Nephron (organoid): ENCODE measurements at regions not wholly inside any gene's neighbourhood (a gene's known extent, or its start where the extent isn't known, plus 50 kb on each side); places are given as distances from the start of the nearest gene placed in this dataset.

Experiments
- H3K27ac Mint-ChIP-seq, 3 experiments: 2 replicates each; pipeline ENCODE4 v1.8.0; 2020; ENCODE audit warnings: mixed read lengths in 3 of 3, mild to moderate bottlenecking in 2 of 3, moderate library complexity in 1 of 3
- H3K27me3 Mint-ChIP-seq: 2 replicates; pipeline ENCODE4 v1.8.0; 2021; ENCODE audit warnings: low read depth, mild to moderate bottlenecking, moderate library complexity, mixed read lengths
- H3K36me3 Mint-ChIP-seq: 2 replicates; pipeline ENCODE4 v1.8.0; 2020; ENCODE audit warnings: low read depth, mixed read lengths
- H3K4me1 Mint-ChIP-seq: 2 replicates; pipeline ENCODE4 v1.8.0; 2020; ENCODE audit warnings: mixed read lengths
- H3K4me3 Mint-ChIP-seq, 3 experiments: 2 replicates each; pipeline ENCODE4 v1.8.0; 2020; ENCODE audit warnings: mild to moderate bottlenecking in 3 of 3, mixed read lengths in 3 of 3, moderate library complexity in 2 of 3
- H3K9me3 Mint-ChIP-seq: 2 replicates; pipeline ENCODE4 v1.8.0; 2020; ENCODE audit warnings: mixed read lengths
- TF ChIP-seq, protein P1 (sequence below), 3 experiments: fragments of 200-600 bp; sonication (generic); IDR thresholded peaks; one replicate each; pipeline ENCODE4 v1.5.0; 2021; ENCODE audit warnings: antibody characterized with exemption in 3 of 3; ENCODE audit not compliant: unreplicated experiment in 3 of 3

GRCh38 chrX:69232945-69233344 is 67.7 kb upstream of the PJA1 start:
- TF ChIP-seq, protein P1, sequence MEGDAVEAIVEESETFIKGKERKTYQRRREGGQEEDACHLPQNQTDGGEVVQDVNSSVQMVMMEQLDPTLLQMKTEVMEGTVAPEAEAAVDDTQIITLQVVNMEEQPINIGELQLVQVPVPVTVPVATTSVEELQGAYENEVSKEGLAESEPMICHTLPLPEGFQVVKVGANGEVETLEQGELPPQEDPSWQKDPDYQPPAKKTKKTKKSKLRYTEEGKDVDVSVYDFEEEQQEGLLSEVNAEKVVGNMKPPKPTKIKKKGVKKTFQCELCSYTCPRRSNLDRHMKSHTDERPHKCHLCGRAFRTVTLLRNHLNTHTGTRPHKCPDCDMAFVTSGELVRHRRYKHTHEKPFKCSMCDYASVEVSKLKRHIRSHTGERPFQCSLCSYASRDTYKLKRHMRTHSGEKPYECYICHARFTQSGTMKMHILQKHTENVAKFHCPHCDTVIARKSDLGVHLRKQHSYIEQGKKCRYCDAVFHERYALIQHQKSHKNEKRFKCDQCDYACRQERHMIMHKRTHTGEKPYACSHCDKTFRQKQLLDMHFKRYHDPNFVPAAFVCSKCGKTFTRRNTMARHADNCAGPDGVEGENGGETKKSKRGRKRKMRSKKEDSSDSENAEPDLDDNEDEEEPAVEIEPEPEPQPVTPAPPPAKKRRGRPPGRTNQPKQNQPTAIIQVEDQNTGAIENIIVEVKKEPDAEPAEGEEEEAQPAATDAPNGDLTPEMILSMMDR (IDR thresholded peaks at IDR 0.05; ENCODE audit: unreplicated experiment in 3 of 3): no peak
- Mint-ChIP-seq H3K27ac (no peak overlapping the region), H3K4me3 (no peak overlapping the region), H3K9me3 (peaks cover 8% of the 10 kb centered on the region), H3K4me1 (no peaks in the 10 kb centered on the region), H3K27me3 (no peaks in the 10 kb centered on the region), H3K36me3 (no peaks in the 10 kb centered on the region)

DNA sequence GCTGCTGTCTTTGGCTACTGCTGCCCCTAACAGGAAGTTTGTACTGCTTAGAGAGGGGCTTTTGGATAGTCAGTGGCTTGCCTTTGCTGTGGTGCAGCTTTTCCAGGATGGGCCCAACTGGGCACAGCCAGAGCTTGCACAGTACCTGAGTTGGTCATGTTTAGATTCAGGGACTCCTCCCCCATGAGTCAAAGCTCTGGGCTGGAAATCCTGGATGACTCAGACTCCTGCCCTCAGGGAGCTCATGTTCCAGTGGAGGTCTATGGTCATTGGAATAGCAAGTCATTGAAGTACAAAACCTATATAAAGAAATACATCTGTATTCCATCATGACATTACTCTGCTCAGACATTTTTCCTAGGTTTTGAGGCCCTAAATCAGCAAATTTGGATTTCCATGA is 66.7 kb upstream of the PJA1 start:
- Mint-ChIP-seq H3K27me3 (no peaks in the 10 kb centered on the region), H3K27ac (no peak overlapping the region), H3K36me3 (no peaks in the 10 kb centered on the region), H3K4me1 (no peaks in the 10 kb centered on the region), H3K4me3 (no peak overlapping the region), H3K9me3 (peaks cover 8% of the 10 kb centered on the region)
- TF ChIP-seq, protein P1 (IDR thresholded peaks at IDR 0.05; ENCODE audit: unreplicated experiment in 3 of 3): no peak

GRCh38 chrX:69229436-69229835 is 64.2 kb upstream of the PJA1 start:
- H3K4me1 Mint-ChIP-seq: no peaks in the 10 kb centered on the region
- no peaks in the 10 kb centered on the region for H3K36me3 Mint-ChIP-seq
- H3K4me3 Mint-ChIP-seq: no peak overlapping the region
- TF ChIP-seq, protein P1 (IDR thresholded peaks at IDR 0.05; ENCODE audit: unreplicated experiment in 3 of 3): no peak
- peaks cover 8% of the 10 kb centered on the region for H3K9me3 Mint-ChIP-seq
- H3K27me3 Mint-ChIP-seq: no peaks in the 10 kb centered on the region
- no peak overlapping the region for H3K27ac Mint-ChIP-seq

GRCh38 chrX:69228732-69229131 is 63.5 kb upstream of the PJA1 start:
- TF ChIP-seq, protein P1 (IDR thresholded peaks at IDR 0.05; ENCODE audit: unreplicated experiment in 3 of 3): no peak
- peak overlapping the region in 1 of 3 experiments; percentile 32 for H3K27ac Mint-ChIP-seq
- H3K27me3 Mint-ChIP-seq: no peaks in the 10 kb centered on the region
- H3K36me3 Mint-ChIP-seq: no peaks in the 10 kb centered on the region
- H3K4me1 Mint-ChIP-seq: no peaks in the 10 kb centered on the region
- H3K4me3 Mint-ChIP-seq: no peak overlapping the region
- H3K9me3 Mint-ChIP-seq: peaks cover 8% of the 10 kb centered on the region

DNA sequence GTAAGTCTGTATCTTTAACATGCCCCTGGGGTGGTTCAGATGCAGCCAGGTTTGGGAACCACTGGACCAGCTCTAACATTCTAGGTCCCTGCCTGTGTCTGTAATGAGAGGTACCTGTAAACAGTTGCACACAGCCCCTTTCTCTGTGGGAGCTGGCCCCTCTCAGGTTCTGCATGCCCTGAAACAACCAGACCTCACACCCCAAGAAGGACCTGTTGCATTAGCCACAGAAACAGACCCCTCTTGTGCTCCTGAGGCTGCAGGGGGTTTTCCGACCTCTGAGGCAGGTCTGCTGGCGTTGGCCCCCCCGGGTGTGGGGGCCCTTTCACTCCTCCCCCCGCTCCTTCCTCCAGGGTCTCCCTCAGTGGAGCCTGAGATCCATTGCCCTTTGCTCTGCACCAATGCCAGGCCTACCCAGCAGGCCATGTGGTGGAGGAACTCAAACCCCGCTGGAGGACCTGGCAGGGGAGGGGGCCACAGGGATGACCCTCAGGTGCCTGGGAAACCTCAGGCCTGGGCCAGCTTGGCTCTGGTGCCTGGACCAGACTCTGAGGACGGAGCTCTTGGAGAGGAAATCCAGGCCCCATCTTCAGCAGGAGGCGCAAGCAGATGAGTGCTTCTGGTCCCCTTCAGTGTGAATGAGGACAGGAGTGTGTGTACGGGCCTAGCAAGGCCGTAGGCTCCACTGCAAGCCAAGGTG is 61.4 kb upstream of the PJA1 start:
- no peak overlapping the region for H3K4me3 Mint-ChIP-seq
- H3K27me3 Mint-ChIP-seq: no peaks in the 10 kb centered on the region
- TF ChIP-seq, protein P1 (IDR thresholded peaks at IDR 0.05; ENCODE audit: unreplicated experiment in 3 of 3): no peak
- H3K9me3 Mint-ChIP-seq: peaks cover 5% of the 10 kb centered on the region
- H3K36me3 Mint-ChIP-seq: no peaks in the 10 kb centered on the region
- no peak overlapping the region for H3K27ac Mint-ChIP-seq
- peaks cover 6% of the 10 kb centered on the region for H3K4me1 Mint-ChIP-seq
